SK-N-SH (cell line): ENCODE measurements at regions not wholly inside any gene's neighbourhood (a gene's known extent, or its start where the extent isn't known, plus 50 kb on each side); places are given as distances from the start of the nearest gene placed in this dataset.

Experiments used
- CTCF ChIA-PET: fragments of 300-600, 350-600 bp; formaldehyde crosslinking; extraction: SDS; loops from one replicate; lab custom pipeline; 2021; lab: Yijun Ruan, JAX
- POLR2A ChIA-PET: fragments of 350-600 bp; sonication (Branson Sonifier 250); formaldehyde crosslinking; extraction: SDS; loops from one replicate; lab custom pipeline; 2020; ENCODE audit warnings: antibody characterized with exemption, inconsistent platforms; lab: Yijun Ruan, JAX
- DNase-seq: peaks from one replicate; pipeline ENCODE4 v3.0.0; 2012
- H2AFZ ChIP-seq: fragments of 200-600 bp; sonication (generic); 2 replicates; pipeline ENCODE4 v1.8.1; 2016; ENCODE audit warnings: antibody characterized with exemption, mild to moderate bottlenecking, low read depth
- H3F3A ChIP-seq: fragments of 200-600 bp; sonication (generic); replicated peaks from 2 replicates; pipeline ENCODE3; 2016; ENCODE audit warnings: antibody characterized with exemption, mild to moderate bottlenecking; ENCODE audit not compliant: insufficient read depth
- H3K27ac ChIP-seq, 2 experiments: fragments of 200-500 bp in 1 of 2; fragments of 200-600 bp in 1 of 2; sonication (Bioruptor generic) in 1 of 2; sonication (generic), shearing (Covaris generic) in 1 of 2; 2 replicates each; pipeline versions ENCODE4 v1.5.1 to v1.6.1; 2014 to 2016; ENCODE audit warnings: low read depth in 2 of 2, inconsistent platforms in 1 of 2, low read length in 1 of 2, mild to moderate bottlenecking in 1 of 2, mixed read lengths in 1 of 2
- H3K27me3 ChIP-seq: fragments of 200-600 bp; sonication (generic), shearing (Covaris generic); 2 replicates; pipeline ENCODE4 v1.6.1; 2016; ENCODE audit warnings: mixed run types; ENCODE audit not compliant: insufficient read depth
- H3K36me3 ChIP-seq, 2 experiments: fragments of 200-500 bp in 1 of 2; fragments of 200-600 bp in 1 of 2; sonication (Bioruptor generic) in 1 of 2; sonication (generic) in 1 of 2; replicated peaks in 1 of 2; 2 replicates each; pipeline versions ENCODE3 to v1.5.1; 2014 to 2016; ENCODE audit warnings: low read length in 1 of 2, mild to moderate bottlenecking in 1 of 2; ENCODE audit not compliant: insufficient read depth in 2 of 2, control insufficient read depth in 1 of 2
- H3K4me1 ChIP-seq, 2 experiments: fragments of 200-500 bp in 1 of 2; fragments of 200-600 bp in 1 of 2; sonication (Bioruptor generic) in 1 of 2; sonication (generic), shearing (Covaris generic) in 1 of 2; 2 replicates each; pipeline versions ENCODE4 v1.5.1 to v1.6.1; 2014 to 2016; ENCODE audit warnings: low read depth in 1 of 2, low read length in 1 of 2, mixed run types in 1 of 2; ENCODE audit not compliant: insufficient read depth in 2 of 2, control insufficient read depth in 1 of 2
- H3K4me2 ChIP-seq: fragments of 200-600 bp; sonication (generic), shearing (Covaris generic); 2 replicates; pipeline ENCODE4 v1.6.1; 2017; ENCODE audit warnings: mixed run types
- H3K4me3 ChIP-seq, 2 experiments: fragments of 200-500 bp in 1 of 2; fragments of 200-600 bp in 1 of 2; sonication (Bioruptor generic) in 1 of 2; sonication (generic), shearing (Covaris generic) in 1 of 2; 2 replicates each; pipeline versions ENCODE4 v1.5.1 to v1.8.1; 2014 to 2016; ENCODE audit warnings: low read depth in 2 of 2, inconsistent platforms in 1 of 2, low read length in 1 of 2, mild to moderate bottlenecking in 1 of 2, mixed read lengths in 1 of 2, moderate library complexity in 1 of 2
- H3K79me2 ChIP-seq: fragments of 200-600 bp; sonication (generic); 2 replicates; pipeline ENCODE4 v1.8.1; 2017; ENCODE audit warnings: mild to moderate bottlenecking; ENCODE audit not compliant: insufficient read depth
- H3K9ac ChIP-seq: fragments of 200-600 bp; sonication (generic); 2 replicates; pipeline ENCODE4 v1.6.1; 2017; ENCODE audit warnings: mixed run types
- H3K9me2 ChIP-seq: fragments of 200-600 bp; sonication (generic); 2 replicates; pipeline ENCODE4 v1.6.1; 2017; ENCODE audit warnings: mixed run types
- H3K9me3 ChIP-seq: fragments of 200-600 bp; sonication (generic); 2 replicates; pipeline ENCODE4 v1.6.1; 2017; ENCODE audit warnings: mixed run types, mild to moderate bottlenecking, moderate library complexity
- H4K20me1 ChIP-seq: fragments of 200-600 bp; sonication (generic); 2 replicates; pipeline ENCODE4 v1.6.1; 2017; ENCODE audit warnings: mild to moderate bottlenecking, mixed run types; ENCODE audit not compliant: insufficient read depth
- CHD2 ChIP-seq: fragments of 150-350 bp; IDR thresholded peaks from 2 replicates; pipeline ENCODE4 v1.6.1; 2018; ENCODE audit warnings: low read length; ENCODE audit not compliant: partially characterized antibody
- CTCF ChIP-seq: fragments of 200-600 bp; sonication (generic); IDR thresholded peaks from 2 replicates; pipeline ENCODE4 v1.6.1; 2017; ENCODE audit warnings: antibody characterized with exemption, mild to moderate bottlenecking, moderate library complexity
- FOXM1 ChIP-seq: IDR thresholded peaks from 2 replicates; pipeline ENCODE4 v1.4.0; 2012; ENCODE audit warnings: low read depth, mild to moderate bottlenecking
- GATA2 ChIP-seq: sonication (generic); formaldehyde crosslinking; IDR thresholded peaks from 2 replicates; pipeline ENCODE4 v1.5.0; 2020; ENCODE audit warnings: mild to moderate bottlenecking, missing genetic modification reagents
- MEF2A ChIP-seq: IDR thresholded peaks from 2 replicates; pipeline ENCODE4 v1.4.0; 2012; ENCODE audit warnings: low read depth, borderline replicate concordance
- NFIC ChIP-seq: IDR thresholded peaks from 2 replicates; pipeline ENCODE4 v1.4.0; 2012; ENCODE audit warnings: borderline replicate concordance
- RFX5 ChIP-seq: IDR thresholded peaks from 2 replicates; pipeline ENCODE4 v1.6.1; 2012; ENCODE audit warnings: mild to moderate bottlenecking, improper control_type of control experiment, low read length
- RXRA ChIP-seq: IDR thresholded peaks from 2 replicates; pipeline ENCODE4 v1.4.0; 2012; ENCODE audit warnings: low read depth, mild to moderate bottlenecking, borderline replicate concordance
- SMC3 ChIP-seq: IDR thresholded peaks from 2 replicates; pipeline ENCODE4 v1.6.1; 2012; ENCODE audit warnings: low read depth, low read length, improper control_type of control experiment
- TAF1 ChIP-seq: IDR thresholded peaks from 2 replicates; pipeline ENCODE4 v1.6.1; 2012; ENCODE audit warnings: low read depth, mild to moderate bottlenecking, low read length, moderate library complexity, borderline replicate concordance
- TCF12 ChIP-seq: IDR thresholded peaks from 2 replicates; pipeline ENCODE4 v1.4.0; 2012
- USF1 ChIP-seq: IDR thresholded peaks from 2 replicates; pipeline ENCODE4 v1.4.0; 2012; ENCODE audit warnings: low read depth, borderline replicate concordance
- WGBS: methylation state at CpG from one replicate; pipeline ENCODE4 v1.1.6; 2017; ENCODE audit warnings: low lambda C conversion rate; 5-methylcytosine and 5-hydroxymethylcytosine counted together
- TF ChIP-seq, protein P1 (sequence below): fragments of 150-350 bp; IDR thresholded peaks from 2 replicates; pipeline ENCODE4 v1.6.1; 2017; ENCODE audit warnings: antibody characterized with exemption, low read length, low read depth, borderline replicate concordance
- TF ChIP-seq, protein P2 (sequence below): IDR thresholded peaks from 2 replicates; pipeline ENCODE4; 2012
- TF ChIP-seq, protein P3 (sequence below): IDR thresholded peaks from 2 replicates; pipeline ENCODE4 v1.4.0; 2012; ENCODE audit warnings: low read depth
- TF ChIP-seq, protein P4 (sequence below): IDR thresholded peaks from 2 replicates; pipeline ENCODE4 v1.4.0; 2012; ENCODE audit warnings: low read depth, borderline replicate concordance

- CTCF ChIA-PET: interaction anchor here (1.0 kb wide), 1 partner anchor 9 kb away, joined by 5 read pairs; no protein-coding TSS in a partner anchor
Observed at GRCh38 chr10:28391283-28391682, 88.4 kb upstream of the MPP7 start.

GRCh38 chr10:28393956-28394568, 91.2 kb upstream of the MPP7 start:
- H3K27ac ChIP-seq: no peak overlapping the region
- WGBS: 4% methylated on average over 8 of the region's 8 CpGs
- peak overlapping the region in 1 of 2 experiments; percentile 24; a peak in 1 of 4 replicates for H3K4me3 ChIP-seq
- no peaks in the 10 kb centered on the region for H3K9me2 ChIP-seq
- H3K79me2 ChIP-seq: no peaks in the 10 kb centered on the region
- no peak overlapping the region for H3K4me2 ChIP-seq
- DNase-seq: peak; percentile 69
- no peak overlapping the region for H2AFZ ChIP-seq
- no peaks in the 10 kb centered on the region for H3F3A ChIP-seq
- ChIA-PET CTCF (interaction anchor here (0.6 to 2.7 kb wide), 48 partner anchors 9 to 1027 kb away, joined by 3 to 43 read pairs (median 4); no protein-coding TSS in a partner anchor), POLR2A (no interaction called here)
- H3K9me3 ChIP-seq: no peaks in the 10 kb centered on the region
- H4K20me1 ChIP-seq: no peaks in the 10 kb centered on the region
- no peaks in the 10 kb centered on the region for H3K36me3 ChIP-seq
- no peaks in the 10 kb centered on the region for H3K4me1 ChIP-seq
- H3K9ac ChIP-seq: no peak overlapping the region
- peaks cover 16% of the 10 kb centered on the region; the same call in 1 of the 2 replicates for H3K27me3 ChIP-seq
- TF ChIP-seq USF1 (no peak), CTCF (peak; percentile 96), MEF2A (no peak), GATA2 (CRISPR knock-in tag) (no peak), SMC3 (peak; percentile 31)
- TF ChIP-seq, protein P1, sequence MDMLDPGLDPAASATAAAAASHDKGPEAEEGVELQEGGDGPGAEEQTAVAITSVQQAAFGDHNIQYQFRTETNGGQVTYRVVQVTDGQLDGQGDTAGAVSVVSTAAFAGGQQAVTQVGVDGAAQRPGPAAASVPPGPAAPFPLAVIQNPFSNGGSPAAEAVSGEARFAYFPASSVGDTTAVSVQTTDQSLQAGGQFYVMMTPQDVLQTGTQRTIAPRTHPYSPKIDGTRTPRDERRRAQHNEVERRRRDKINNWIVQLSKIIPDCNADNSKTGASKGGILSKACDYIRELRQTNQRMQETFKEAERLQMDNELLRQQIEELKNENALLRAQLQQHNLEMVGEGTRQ: no peak

More at GRCh38 chr10:28391283-28391682, 88.4 kb upstream of the MPP7 start:
- H3K9me2 ChIP-seq: no peaks in the 10 kb centered on the region
- H3K4me2 ChIP-seq: no peak overlapping the region
- H3K9me3 ChIP-seq: no peaks in the 10 kb centered on the region
- H3F3A ChIP-seq: no peaks in the 10 kb centered on the region
- TF ChIP-seq TAF1: no peak
- no peak for TF ChIP-seq USF1
- TF ChIP-seq FOXM1: no peak
- no peak for TF ChIP-seq SMC3
- TF ChIP-seq NFIC: no peak
- TF ChIP-seq RFX5: no peak
- no peak for TF ChIP-seq RXRA
- no peak for TF ChIP-seq CHD2
- TF ChIP-seq, protein P2, sequence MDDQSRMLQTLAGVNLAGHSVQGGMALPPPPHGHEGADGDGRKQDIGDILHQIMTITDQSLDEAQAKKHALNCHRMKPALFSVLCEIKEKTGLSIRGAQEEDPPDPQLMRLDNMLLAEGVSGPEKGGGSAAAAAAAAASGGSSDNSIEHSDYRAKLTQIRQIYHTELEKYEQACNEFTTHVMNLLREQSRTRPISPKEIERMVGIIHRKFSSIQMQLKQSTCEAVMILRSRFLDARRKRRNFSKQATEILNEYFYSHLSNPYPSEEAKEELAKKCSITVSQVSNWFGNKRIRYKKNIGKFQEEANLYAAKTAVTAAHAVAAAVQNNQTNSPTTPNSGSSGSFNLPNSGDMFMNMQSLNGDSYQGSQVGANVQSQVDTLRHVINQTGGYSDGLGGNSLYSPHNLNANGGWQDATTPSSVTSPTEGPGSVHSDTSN: no peak
- no peak for TF ChIP-seq GATA2 (CRISPR knock-in tag)
- TF ChIP-seq, protein P3, sequence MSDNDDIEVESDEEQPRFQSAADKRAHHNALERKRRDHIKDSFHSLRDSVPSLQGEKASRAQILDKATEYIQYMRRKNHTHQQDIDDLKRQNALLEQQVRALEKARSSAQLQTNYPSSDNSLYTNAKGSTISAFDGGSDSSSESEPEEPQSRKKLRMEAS: no peak
- TF ChIP-seq TCF12: no peak
- TF ChIP-seq MEF2A: no peak
- TF ChIP-seq, protein P4, sequence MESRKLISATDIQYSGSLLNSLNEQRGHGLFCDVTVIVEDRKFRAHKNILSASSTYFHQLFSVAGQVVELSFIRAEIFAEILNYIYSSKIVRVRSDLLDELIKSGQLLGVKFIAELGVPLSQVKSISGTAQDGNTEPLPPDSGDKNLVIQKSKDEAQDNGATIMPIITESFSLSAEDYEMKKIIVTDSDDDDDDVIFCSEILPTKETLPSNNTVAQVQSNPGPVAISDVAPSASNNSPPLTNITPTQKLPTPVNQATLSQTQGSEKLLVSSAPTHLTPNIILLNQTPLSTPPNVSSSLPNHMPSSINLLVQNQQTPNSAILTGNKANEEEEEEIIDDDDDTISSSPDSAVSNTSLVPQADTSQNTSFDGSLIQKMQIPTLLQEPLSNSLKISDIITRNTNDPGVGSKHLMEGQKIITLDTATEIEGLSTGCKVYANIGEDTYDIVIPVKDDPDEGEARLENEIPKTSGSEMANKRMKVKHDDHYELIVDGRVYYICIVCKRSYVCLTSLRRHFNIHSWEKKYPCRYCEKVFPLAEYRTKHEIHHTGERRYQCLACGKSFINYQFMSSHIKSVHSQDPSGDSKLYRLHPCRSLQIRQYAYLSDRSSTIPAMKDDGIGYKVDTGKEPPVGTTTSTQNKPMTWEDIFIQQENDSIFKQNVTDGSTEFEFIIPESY: no peak
- DNase-seq: no peak
- no peaks in the 10 kb centered on the region for H3K79me2 ChIP-seq
- no peak overlapping the region for H2AFZ ChIP-seq
- no peak overlapping the region for H3K27ac ChIP-seq
- H3K36me3 ChIP-seq: no peaks in the 10 kb centered on the region
- 0% methylated on average over 5 of the region's 5 CpGs for WGBS
- no peaks in the 10 kb centered on the region for H3K4me1 ChIP-seq
- no peak overlapping the region for H3K9ac ChIP-seq
- POLR2A ChIA-PET: no interaction called here
- H3K27me3 ChIP-seq: peaks cover 25% of the 10 kb centered on the region; the same call in 1 of the 2 replicates
- H4K20me1 ChIP-seq: no peaks in the 10 kb centered on the region
- H3K4me3 ChIP-seq: no peak overlapping the region
